Lower leg skin (tissue), 3 donors: ENCODE measurements at regions not wholly inside any gene's neighbourhood (a gene's known extent, or its start where the extent isn't known, plus 50 kb on each side); places are given as distances from the start of the nearest gene placed in this dataset.

Experiments
- CTCF ChIP-seq, 3 donors: fragments of 450-650 bp; IDR thresholded peaks; one replicate each; pipeline ENCODE4 v1.5.1; 2016; ENCODE audit warnings: antibody characterized with exemption in 3 of 3, mild to moderate bottlenecking in 3 of 3, moderate library complexity in 2 of 3
- POLR2A ChIP-seq, 2 donors: fragments of 450-650 bp; IDR thresholded peaks; one replicate each; pipeline ENCODE4 v1.6.1; 2016 to 2017; ENCODE audit warnings: antibody characterized with exemption in 2 of 2, mild to moderate bottlenecking in 1 of 2, moderate library complexity in 1 of 2

- no peak for TF ChIP-seq CTCF (IDR thresholded peaks at IDR 0.05)
- TF ChIP-seq POLR2A (IDR thresholded peaks at IDR 0.05), result no peak
These were observed 1256.8 kb upstream of the SORCS1 start for GRCh38 chr10:108421266-108421665.
